DND-41 (cell line): ENCODE measurements at regions not wholly inside any gene's neighbourhood (a gene's known extent, or its start where the extent isn't known, plus 50 kb on each side); places are given as distances from the start of the nearest gene placed in this dataset.

Source experiments
- CTCF ChIP-seq: IDR thresholded peaks from 2 replicates; pipeline ENCODE4 v1.5.1; 2012; ENCODE audit warnings: borderline replicate concordance, low read length, moderate library complexity, mild to moderate bottlenecking; ENCODE audit not compliant: poor library complexity, severe bottlenecking; ENCODE audit errors: extremely low read depth
- EZH2 ChIP-seq: IDR thresholded peaks from 3 replicates; pipeline ENCODE4 v1.6.1; 2012; ENCODE audit warnings: borderline replicate concordance, low read depth, mild to moderate bottlenecking, moderate library complexity, low read length, inconsistent platforms; ENCODE audit not compliant: severe bottlenecking

DNA sequence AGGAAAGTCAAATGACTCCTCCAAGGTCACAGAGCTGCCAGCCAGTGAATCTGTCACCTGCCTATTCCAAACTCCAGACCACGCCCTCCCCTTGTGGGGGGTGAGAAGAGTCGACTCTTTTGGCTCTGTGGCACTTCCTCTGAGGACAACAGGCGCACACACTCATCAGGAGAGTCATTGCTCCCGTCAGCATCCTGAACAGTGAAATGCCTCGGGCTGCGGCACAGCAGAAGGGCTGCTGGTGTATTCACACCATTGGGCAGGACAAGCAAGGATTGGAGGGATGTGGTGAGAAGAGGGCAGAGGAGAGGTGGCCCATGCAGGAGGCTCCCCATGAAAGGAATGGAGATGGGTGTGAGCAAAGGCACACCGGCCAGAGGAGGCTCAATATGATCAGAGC lies 239.0 kb downstream of the TOMM20 start:
- TF ChIP-seq CTCF: no peak
- no peak for TF ChIP-seq EZH2
